ENCODE measurements at regions not wholly inside any gene's neighbourhood (a gene's known extent, or its start where the extent isn't known, plus 50 kb on each side); places are given as distances from the start of the nearest gene placed in this dataset.
A peak's percentile ranks its signal among the peaks of the same experiment; 100 is the strongest.

DNA sequence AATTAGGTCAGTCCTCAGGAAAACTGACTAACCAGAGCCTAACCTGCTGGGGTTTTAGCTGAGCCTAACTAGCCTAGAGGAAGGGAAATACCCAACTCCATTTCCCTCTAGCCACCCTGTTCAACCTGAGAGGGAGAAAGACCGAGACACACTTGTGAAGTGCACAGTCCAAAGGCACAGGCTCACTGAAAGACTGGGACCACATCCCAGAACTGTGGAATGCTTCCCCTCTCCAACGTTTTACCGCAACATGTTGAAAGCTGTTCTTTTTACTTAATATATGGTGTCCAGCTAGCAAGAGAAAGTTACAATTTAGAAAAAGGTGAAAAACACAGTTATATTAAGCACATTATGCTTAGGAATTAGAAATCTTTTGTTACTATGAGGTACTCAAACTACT, 76.8 kb upstream of the SIMC1 start:
- WGBS, 4 donors: 58 to 80% (median 66%) methylated on average over 3 of the region's 3 CpGs

GRCh38 chr5:176162198-176162597, 76.0 kb upstream of the SIMC1 start:
- H3K27me3 ChIP-seq: peaks cover 0 to 39% (median 2%) of the 10 kb centered on the region in 9 donors

More for the DNA sequence above, 76.8 kb upstream of the SIMC1 start:
- H3K27me3 ChIP-seq: peaks cover 0 to 36% (median 2%) of the 10 kb centered on the region in 9 donors
- H3K36me3 ChIP-seq: no peaks in the 10 kb centered on the region
- peaks cover 0 to 7% (median 0%) of the 10 kb centered on the region in 12 donors for H3K9me3 ChIP-seq
- no peak overlapping the region for H3K27ac ChIP-seq
- no peak overlapping the region for H3K4me3 ChIP-seq
- intact Hi-C loops (cut with DNase I): no loop called here
- no peaks in the 10 kb centered on the region for H3K4me1 ChIP-seq
- no peak for TF ChIP-seq POLR2A (IDR thresholded peaks at IDR 0.05)
- TF ChIP-seq, protein P1, sequence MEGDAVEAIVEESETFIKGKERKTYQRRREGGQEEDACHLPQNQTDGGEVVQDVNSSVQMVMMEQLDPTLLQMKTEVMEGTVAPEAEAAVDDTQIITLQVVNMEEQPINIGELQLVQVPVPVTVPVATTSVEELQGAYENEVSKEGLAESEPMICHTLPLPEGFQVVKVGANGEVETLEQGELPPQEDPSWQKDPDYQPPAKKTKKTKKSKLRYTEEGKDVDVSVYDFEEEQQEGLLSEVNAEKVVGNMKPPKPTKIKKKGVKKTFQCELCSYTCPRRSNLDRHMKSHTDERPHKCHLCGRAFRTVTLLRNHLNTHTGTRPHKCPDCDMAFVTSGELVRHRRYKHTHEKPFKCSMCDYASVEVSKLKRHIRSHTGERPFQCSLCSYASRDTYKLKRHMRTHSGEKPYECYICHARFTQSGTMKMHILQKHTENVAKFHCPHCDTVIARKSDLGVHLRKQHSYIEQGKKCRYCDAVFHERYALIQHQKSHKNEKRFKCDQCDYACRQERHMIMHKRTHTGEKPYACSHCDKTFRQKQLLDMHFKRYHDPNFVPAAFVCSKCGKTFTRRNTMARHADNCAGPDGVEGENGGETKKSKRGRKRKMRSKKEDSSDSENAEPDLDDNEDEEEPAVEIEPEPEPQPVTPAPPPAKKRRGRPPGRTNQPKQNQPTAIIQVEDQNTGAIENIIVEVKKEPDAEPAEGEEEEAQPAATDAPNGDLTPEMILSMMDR (IDR thresholded peaks at IDR 0.05): no peak
- DNase-seq (no peak), ATAC-seq (no peak)

GRCh38 chr5:176162888-176163287, 75.3 kb upstream of the SIMC1 start:
- WGBS, 4 donors: 79 to 85% (median 83%) methylated on average over 4 of the region's 4 CpGs
- no peaks in the 10 kb centered on the region for H3K36me3 ChIP-seq
- peaks cover 0 to 37% (median 2%) of the 10 kb centered on the region in 9 donors for H3K27me3 ChIP-seq

More at GRCh38 chr5:176162198-176162597, 76.0 kb upstream of the SIMC1 start:
- no peak overlapping the region for H3K27ac ChIP-seq
- TF ChIP-seq, protein P1 (IDR thresholded peaks at IDR 0.05): no peak
- no peak for TF ChIP-seq POLR2A (IDR thresholded peaks at IDR 0.05)
- H3K36me3 ChIP-seq: no peaks in the 10 kb centered on the region
- peak in 2 of 4 donors; percentile 46 to 64 for ATAC-seq
- no peak overlapping the region for H3K4me3 ChIP-seq
- intact Hi-C loops (cut with DNase I): no loop called here
- DNase-seq: peak in 1 of 5 donors; percentile 45
- WGBS, 4 donors: 33 to 48% (median 36%) methylated on average over 3 of the region's 3 CpGs
- no peaks in the 10 kb centered on the region for H3K4me1 ChIP-seq
- peaks cover 0 to 7% (median 0%) of the 10 kb centered on the region in 12 donors for H3K9me3 ChIP-seq

DNA sequence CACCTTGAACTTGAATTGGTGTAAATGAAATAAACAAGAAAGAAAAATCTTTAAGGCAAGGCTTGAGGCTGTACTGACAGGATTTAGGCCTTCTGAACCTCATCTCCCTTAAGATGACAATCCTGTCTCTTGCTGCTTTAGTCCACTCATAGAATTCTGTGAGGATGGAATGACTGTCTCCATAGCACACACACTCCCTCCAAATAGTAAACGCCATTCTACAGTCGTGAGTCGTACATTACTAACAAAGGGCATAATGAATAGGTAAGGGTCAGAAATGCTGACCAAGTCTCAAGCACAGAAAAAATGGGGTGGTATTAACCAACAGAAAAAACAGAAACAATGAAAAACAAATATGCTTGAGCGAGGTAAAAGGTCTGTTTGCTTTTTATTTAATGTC, 71.8 kb upstream of the SIMC1 start:
- H3K27ac ChIP-seq: no peak overlapping the region
- intact Hi-C loops (cut with DNase I): no loop called here
- no peak overlapping the region for H3K4me3 ChIP-seq
- H3K36me3 ChIP-seq: no peaks in the 10 kb centered on the region
- peaks cover 0 to 49% (median 3%) of the 10 kb centered on the region in 9 donors for H3K27me3 ChIP-seq
- no peak for ATAC-seq
- no peaks in the 10 kb centered on the region for H3K9me3 ChIP-seq
- WGBS, 4 donors: 77 to 86% (median 80%) methylated on average over 4 of the region's 4 CpGs
- TF ChIP-seq, protein P1 (IDR thresholded peaks at IDR 0.05): no peak
- TF ChIP-seq POLR2A (IDR thresholded peaks at IDR 0.05): no peak
- H3K4me1 ChIP-seq: no peaks in the 10 kb centered on the region
- no peak for DNase-seq

More at GRCh38 chr5:176162888-176163287, 75.3 kb upstream of the SIMC1 start:
- no peak overlapping the region for H3K4me3 ChIP-seq
- peaks cover 0 to 7% (median 0%) of the 10 kb centered on the region in 12 donors for H3K9me3 ChIP-seq
- no peak for ATAC-seq
- intact Hi-C loops (cut with DNase I): no loop called here
- H3K27ac ChIP-seq: no peak overlapping the region
- no peaks in the 10 kb centered on the region for H3K4me1 ChIP-seq
- no peak for DNase-seq
- TF ChIP-seq POLR2A (IDR thresholded peaks at IDR 0.05): no peak
- TF ChIP-seq, protein P1 (IDR thresholded peaks at IDR 0.05): no peak
